Ovary (tissue), 7 donors: ENCODE measurements at regions not wholly inside any gene's neighbourhood (a gene's known extent, or its start where the extent isn't known, plus 50 kb on each side); places are given as distances from the start of the nearest gene placed in this dataset.

Experiments used
- DNase-seq, 5 donors: peaks; one replicate each; pipeline ENCODE4 v3.0.0-alpha.2; 2019 to 2020
- H3K27ac ChIP-seq, 2 donors: fragments of 200-600 bp; one replicate each; pipeline versions ENCODE4 v1.5.1 to v1.8.0; 2019 to 2022
- H3K27me3 ChIP-seq: fragments of 200-600 bp; one replicate; pipeline ENCODE4 v1.8.0; 2022
- H3K36me3 ChIP-seq: fragments of 200-600 bp; sonication (generic); one replicate; pipeline ENCODE4 v1.5.1; 2019
- H3K4me1 ChIP-seq: one replicate; pipeline ENCODE4 v1.8.1; 2013; ENCODE audit warnings: mild to moderate bottlenecking, moderate library complexity; ENCODE audit not compliant: insufficient read depth
- H3K4me3 ChIP-seq: fragments of 200-600 bp; sonication (generic); one replicate; pipeline ENCODE4 v1.5.1; 2017
- H3K9me3 ChIP-seq, 2 donors: fragments of 200-600 bp in 1 of 2; sonication (generic) in 1 of 2; one replicate each; pipeline versions ENCODE4 v1.5.1 to v1.8.1; 2013 to 2019; ENCODE audit warnings: mild to moderate bottlenecking in 1 of 2, moderate library complexity in 1 of 2
- CTCF ChIP-seq, 3 donors: fragments of 450-650 bp in 2 of 3; fragments of 200-600 bp in 1 of 3; IDR thresholded peaks; one replicate each; pipeline versions ENCODE4 v1.5.1 to v1.8.0; 2016 to 2022; ENCODE audit warnings: antibody characterized with exemption in 3 of 3, mild to moderate bottlenecking in 1 of 3
- EP300 ChIP-seq: sonication (generic); formaldehyde crosslinking; IDR thresholded peaks from one replicate; pipeline ENCODE4 v1.6.1; 2017; ENCODE audit warnings: antibody characterized with exemption
- POLR2A ChIP-seq: fragments of 450-650 bp; IDR thresholded peaks from one replicate; pipeline ENCODE4 v1.6.1; 2017; ENCODE audit warnings: antibody characterized with exemption, mild to moderate bottlenecking, moderate library complexity
- WGBS, 3 donors: extraction: QIAGEN DNeasy Blood & Tissue Kit in 1 of 3; methylation state at CpG; one replicate each; pipeline versions ENCODE4 v1.1.5 to v1.1.7; 2013 to 2017; 5-methylcytosine and 5-hydroxymethylcytosine counted together
- intact Hi-C, 4 donors: fragments of 100-400 bp; cut with DNase I; formaldehyde crosslinking; loops; one replicate each; pipeline versions ENCODE4 v1.11.0 to v1.15.1; 2022 to 2023
- donor health status: DM: no; HTN: no; CAD: no; lungs with moderate emphysema.
- donor health status: DM: no; HTN: no; CAD: no.
- donor health status: Bipolar disorder and iron deficiency.
- donor health status: DM: no; HTN: no; CAD: no.
- donor health status: DM: yes; HTN: yes; CAD: no.

- Histone ChIP-seq H3K4me1 (no peaks in the 10 kb centered on the region), H3K4me3 (no peak overlapping the region), H3K36me3 (no peaks in the 10 kb centered on the region), H3K27ac (no peak overlapping the region), H3K9me3 (no peaks in the 10 kb centered on the region), H3K27me3 (no peaks in the 10 kb centered on the region)
- DNase-seq = no peak
- no peak for TF ChIP-seq EP300
- no peak for TF ChIP-seq POLR2A
- no peak for TF ChIP-seq CTCF (IDR thresholded peaks at IDR 0.05)
- WGBS, 3 donors = 88 to 90% (median 89%) methylated on average over 11 of the region's 11 CpGs
- intact Hi-C loops = no loop called here
Measured at GRCh38 chr3:70658513-70659310, 346.3 kb upstream of the MDFIC2 start.

DNA sequence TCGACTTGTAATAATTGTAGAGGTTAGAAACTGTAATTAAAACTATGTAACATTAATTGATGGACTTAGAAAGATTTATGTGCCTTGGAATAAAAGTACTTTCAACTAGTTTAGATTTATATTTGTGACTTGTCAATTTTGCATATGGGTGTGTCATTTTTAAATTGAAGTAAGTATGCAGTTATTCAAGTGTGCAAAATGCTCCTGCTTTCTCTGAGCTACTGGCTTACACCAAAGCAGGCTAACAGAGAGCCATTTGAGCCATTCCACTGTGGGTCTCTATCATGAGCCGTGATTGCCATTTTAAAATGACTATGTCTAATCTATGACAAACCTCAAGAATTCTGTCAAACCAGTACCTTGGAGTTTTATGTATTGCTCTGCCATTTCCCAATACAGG lies 345.0 kb upstream of the MDFIC2 start:
- no peak for TF ChIP-seq POLR2A
- no peak for TF ChIP-seq EP300
- TF ChIP-seq CTCF (IDR thresholded peaks at IDR 0.05) = no peak
- no peaks in the 10 kb centered on the region for H3K4me1 ChIP-seq
- intact Hi-C loops = no loop called here
- 83 to 88% (median 87%) methylated on average over 2 of the region's 2 CpGs for WGBS, 3 donors
- H3K36me3 ChIP-seq = no peaks in the 10 kb centered on the region
- no peaks in the 10 kb centered on the region for H3K27me3 ChIP-seq
- no peak for DNase-seq
- no peak overlapping the region for H3K27ac ChIP-seq
- no peaks in the 10 kb centered on the region for H3K9me3 ChIP-seq
- no peak overlapping the region for H3K4me3 ChIP-seq

- 81 to 90% (median 86%) methylated on average over 2 of the region's 2 CpGs for WGBS, 3 donors
- Histone ChIP-seq H3K27ac (no peak overlapping the region), H3K27me3 (no peaks in the 10 kb centered on the region), H3K4me1 (no peaks in the 10 kb centered on the region), H3K4me3 (no peak overlapping the region), H3K9me3 (no peaks in the 10 kb centered on the region), H3K36me3 (no peaks in the 10 kb centered on the region)
- TF ChIP-seq CTCF (IDR thresholded peaks at IDR 0.05) (no peak), EP300 (no peak), POLR2A (no peak)
- intact Hi-C loops = no loop called here
- no peak for DNase-seq
Measured at GRCh38 chr3:70647823-70648222, 335.4 kb upstream of the MDFIC2 start.

DNA sequence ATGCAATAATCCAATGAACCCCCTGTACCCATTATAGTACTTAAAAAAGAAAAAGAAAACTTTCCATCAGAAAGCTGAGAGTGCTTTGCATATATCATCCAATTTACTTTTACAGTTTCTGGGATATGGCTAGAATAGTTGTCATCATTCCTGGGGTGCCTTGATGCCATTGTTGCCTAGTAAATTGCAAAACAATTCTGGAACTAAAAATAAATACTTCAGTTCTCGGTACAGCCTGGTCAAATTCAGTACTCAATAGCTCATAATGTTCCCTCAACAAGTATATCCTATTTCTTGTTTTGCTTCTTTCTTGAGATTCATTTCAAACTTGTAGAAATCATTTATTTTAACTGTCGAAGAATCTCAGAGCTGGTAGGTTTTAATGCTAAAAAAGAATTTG lies 334.7 kb upstream of the MDFIC2 start:
- Histone ChIP-seq H3K9me3 (no peaks in the 10 kb centered on the region), H3K4me3 (no peak overlapping the region), H3K4me1 (no peaks in the 10 kb centered on the region), H3K36me3 (no peaks in the 10 kb centered on the region), H3K27me3 (no peaks in the 10 kb centered on the region), H3K27ac (no peak overlapping the region)
- intact Hi-C loops = no loop called here
- WGBS, 3 donors = 31 to 39% (median 37%) methylated on average over 2 of the region's 2 CpGs
- TF ChIP-seq EP300 (no peak), POLR2A (no peak), CTCF (IDR thresholded peaks at IDR 0.05) (no peak)
- no peak for DNase-seq
